HEK293 (cell line): ENCODE measurements at regions not wholly inside any gene's neighbourhood (a gene's known extent, or its start where the extent isn't known, plus 50 kb on each side); places are given as distances from the start of the nearest gene placed in this dataset.

Experiments
- CTCF ChIA-PET: fragments of 350-600 bp; formaldehyde crosslinking; extraction: SDS; loops from one replicate; lab custom pipeline; 2021; ENCODE audit warnings: antibody characterized with exemption; lab: Yijun Ruan, JAX
- POLR2A ChIA-PET: fragments of 300-600 bp; formaldehyde crosslinking; extraction: SDS; loops from one replicate; lab custom pipeline; 2020; ENCODE audit warnings: antibody characterized with exemption, inconsistent platforms; lab: Yijun Ruan, JAX
- H3K27ac ChIP-seq: fragments of 200-500 bp; sonication (Bioruptor generic); 2 replicates; pipeline ENCODE4 v1.5.1; 2014; ENCODE audit warnings: low read depth, low read length, control low read depth, inconsistent platforms; ENCODE audit errors: extremely low read depth
- H3K36me3 ChIP-seq, 2 experiments: fragments of 200-500 bp in 1 of 2; sonication (Bioruptor generic) in 1 of 2; 1 replicate in 1 of 2; 2 replicates in 1 of 2; pipeline ENCODE4 v1.5.1; 2014 to 2017; ENCODE audit warnings: inconsistent platforms in 2 of 2, low read length in 2 of 2; ENCODE audit not compliant: control insufficient read depth in 2 of 2, insufficient read depth in 1 of 2
- H3K4me1 ChIP-seq: fragments of 200-500 bp; sonication (Bioruptor generic); 2 replicates; pipeline ENCODE4 v1.5.1; 2014; ENCODE audit warnings: mild to moderate bottlenecking, low read length, inconsistent platforms; ENCODE audit not compliant: control insufficient read depth, insufficient read depth
- H3K4me3 ChIP-seq: 2 replicates; pipeline ENCODE4 v1.5.1; 2011; ENCODE audit warnings: low read depth, mild to moderate bottlenecking, control low read depth, low read length, moderate library complexity
- H3K9me3 ChIP-seq: fragments of 200-500 bp; sonication (Bioruptor generic); 2 replicates; pipeline ENCODE4 v1.5.1; 2014; ENCODE audit warnings: low read depth, low read length, inconsistent platforms; ENCODE audit not compliant: control insufficient read depth, insufficient read depth
- EGR2 ChIP-seq: fragments of 450-650 bp; formaldehyde crosslinking; IDR thresholded peaks from 2 replicates; pipeline ENCODE4 v1.5.1; 2016; ENCODE audit warnings: low read depth, missing biosample characterization, missing genetic modification characterization
- HOXC10 ChIP-seq: sonication (generic); formaldehyde crosslinking; IDR thresholded peaks from 2 replicates; pipeline ENCODE4 v1.8.1; 2023; ENCODE audit warnings: mild to moderate bottlenecking, missing genetic modification reagents
- MEIS1 ChIP-seq: sonication (generic); formaldehyde crosslinking; IDR thresholded peaks from 2 replicates; pipeline ENCODE4 v1.8.1; 2022; ENCODE audit warnings: missing genetic modification reagents, mild to moderate bottlenecking, borderline replicate concordance
- OVOL3 ChIP-seq: fragments of 450-650 bp; formaldehyde crosslinking; IDR thresholded peaks from 2 replicates; pipeline ENCODE4 v1.5.1; 2016; ENCODE audit warnings: missing biosample characterization, missing genetic modification characterization
- PBX3 ChIP-seq: sonication (generic); formaldehyde crosslinking; IDR thresholded peaks from 2 replicates; pipeline ENCODE4 v1.8.1; 2022; ENCODE audit warnings: mild to moderate bottlenecking, moderate library complexity, missing genetic modification reagents
- YY2 ChIP-seq: fragments of 450-650 bp; formaldehyde crosslinking; IDR thresholded peaks from 2 replicates; pipeline ENCODE4 v1.5.1; 2016; ENCODE audit warnings: missing biosample characterization, missing genetic modification characterization
- ZBTB1 ChIP-seq: fragments of 450-650 bp; formaldehyde crosslinking; IDR thresholded peaks from 2 replicates; pipeline ENCODE4 v1.5.1; 2016; ENCODE audit warnings: missing biosample characterization, missing genetic modification characterization
- ZBTB20 ChIP-seq: fragments of 450-650 bp; formaldehyde crosslinking; IDR thresholded peaks from 2 replicates; pipeline ENCODE4 v1.5.1; 2016; ENCODE audit warnings: missing biosample characterization, missing genetic modification characterization
- ZNF114 ChIP-seq: fragments of 450-650 bp; formaldehyde crosslinking; IDR thresholded peaks from 2 replicates; pipeline ENCODE4 v1.5.0; 2017; ENCODE audit warnings: missing biosample characterization, missing genetic modification characterization
- ZNF133 ChIP-seq: fragments of 450-650 bp; formaldehyde crosslinking; IDR thresholded peaks from 2 replicates; pipeline ENCODE4 v1.5.1; 2016; ENCODE audit warnings: missing biosample characterization, missing genetic modification characterization
- ZNF157 ChIP-seq: fragments of 450-650 bp; formaldehyde crosslinking; IDR thresholded peaks from 2 replicates; pipeline ENCODE4 v1.5.1; 2016; ENCODE audit warnings: missing biosample characterization, missing genetic modification characterization
- ZNF221 ChIP-seq: fragments of 450-650 bp; formaldehyde crosslinking; IDR thresholded peaks from 2 replicates; pipeline ENCODE4 v1.5.1; 2017; ENCODE audit warnings: missing biosample characterization, missing genetic modification characterization, borderline replicate concordance
- ZNF391 ChIP-seq: fragments of 450-650 bp; formaldehyde crosslinking; IDR thresholded peaks from 2 replicates; pipeline ENCODE4 v1.5.1; 2016; ENCODE audit warnings: low read depth, missing biosample characterization, missing genetic modification characterization, borderline replicate concordance
- ZNF404 ChIP-seq: fragments of 450-650 bp; formaldehyde crosslinking; IDR thresholded peaks from 2 replicates; pipeline ENCODE4 v1.5.1; 2017; ENCODE audit warnings: missing biosample characterization, missing genetic modification characterization
- ZNF449 ChIP-seq: fragments of 450-650 bp; formaldehyde crosslinking; IDR thresholded peaks from 2 replicates; pipeline ENCODE4 v1.5.1; 2017; ENCODE audit warnings: missing biosample characterization, mild to moderate bottlenecking, missing genetic modification characterization, moderate library complexity
- ZNF518A ChIP-seq: fragments of 450-650 bp; formaldehyde crosslinking; conservative IDR thresholded peaks from 2 replicates; pipeline ENCODE4 v1.5.1; 2016; ENCODE audit warnings: low read depth, missing biosample characterization, missing genetic modification characterization
- ZNF521 ChIP-seq: fragments of 450-650 bp; formaldehyde crosslinking; IDR thresholded peaks from 2 replicates; pipeline ENCODE4 v1.5.1; 2017; ENCODE audit warnings: missing biosample characterization, mild to moderate bottlenecking, missing genetic modification characterization
- ZNF549 ChIP-seq: fragments of 450-650 bp; IDR thresholded peaks from 2 replicates; pipeline ENCODE4 v1.5.1; 2018; ENCODE audit warnings: missing biosample characterization, missing genetic modification characterization, mild to moderate bottlenecking, inconsistent platforms, moderate library complexity
- ZNF580 ChIP-seq: fragments of 450-650 bp; formaldehyde crosslinking; IDR thresholded peaks from 2 replicates; pipeline ENCODE4 v1.5.1; 2016; ENCODE audit warnings: missing biosample characterization, missing genetic modification characterization
- ZNF623 ChIP-seq: fragments of 450-650 bp; formaldehyde crosslinking; IDR thresholded peaks from 2 replicates; pipeline ENCODE4 v1.5.1; 2016; ENCODE audit warnings: missing biosample characterization, missing genetic modification characterization
- ZNF645 ChIP-seq: fragments of 450-650 bp; formaldehyde crosslinking; IDR thresholded peaks from 2 replicates; pipeline ENCODE4; 2016; ENCODE audit warnings: missing biosample characterization, missing genetic modification characterization
- ZNF664 ChIP-seq: fragments of 450-650 bp; formaldehyde crosslinking; IDR thresholded peaks from 2 replicates; pipeline ENCODE4 v1.5.1; 2016; ENCODE audit warnings: missing biosample characterization, missing genetic modification characterization
- ZNF76 ChIP-seq: fragments of 450-650 bp; formaldehyde crosslinking; IDR thresholded peaks from 2 replicates; pipeline ENCODE4; 2016; ENCODE audit warnings: low read depth, missing biosample characterization, missing genetic modification characterization, borderline replicate concordance
- ZNF777 ChIP-seq: fragments of 450-650 bp; formaldehyde crosslinking; IDR thresholded peaks from 2 replicates; pipeline ENCODE4 v1.5.1; 2017; ENCODE audit warnings: missing biosample characterization, missing genetic modification characterization, borderline replicate concordance
- ZSCAN4 ChIP-seq: fragments of 450-650 bp; formaldehyde crosslinking; IDR thresholded peaks from 2 replicates; pipeline ENCODE4 v1.5.1; 2017; ENCODE audit warnings: missing biosample characterization, missing genetic modification characterization

GRCh38 chr4:134665429-134665828, 463.8 kb upstream of the PABPC4L start (continued):
- TF ChIP-seq ZNF623 (tag by site-specific recombination): no peak
- no peak for TF ChIP-seq ZNF221
- no peak for TF ChIP-seq YY2 (tag by site-specific recombination)
- no peak for TF ChIP-seq ZNF518A (tag by site-specific recombination)
- no peak for TF ChIP-seq ZNF645 (tag by site-specific recombination)
- no peak for TF ChIP-seq OVOL3
- no peak for TF ChIP-seq ZNF133
- no peak for TF ChIP-seq ZNF664

GRCh38 chr4:134663742-134664141, 462.2 kb upstream of the PABPC4L start:
- H3K27ac ChIP-seq: no peak overlapping the region
- CTCF ChIA-PET: no interaction called here
- no peaks in the 10 kb centered on the region for H3K9me3 ChIP-seq
- H3K4me1 ChIP-seq: no peaks in the 10 kb centered on the region
- TF ChIP-seq ZNF449 (tag by site-specific recombination): no peak
- no peak for TF ChIP-seq ZBTB20 (tag by site-specific recombination)
- no peak for TF ChIP-seq ZNF114 (tag by site-specific recombination)
- no peak for TF ChIP-seq ZNF76 (tag by site-specific recombination)
- TF ChIP-seq ZNF549 (tag by site-specific recombination): no peak
- TF ChIP-seq ZNF580 (tag by site-specific recombination): no peak
- no peak for TF ChIP-seq ZNF404
- TF ChIP-seq ZNF391 (tag by site-specific recombination): no peak
- TF ChIP-seq HOXC10: no peak
- no peak for TF ChIP-seq ZBTB1
- TF ChIP-seq MEIS1: no peak
- no peak for TF ChIP-seq ZNF777
- no peak for TF ChIP-seq ZNF157 (tag by site-specific recombination)
- TF ChIP-seq EGR2 (tag by site-specific recombination): no peak
- TF ChIP-seq ZNF521 (tag by site-specific recombination): no peak
- TF ChIP-seq PBX3: no peak
- TF ChIP-seq ZSCAN4 (tag by site-specific recombination): no peak
- TF ChIP-seq, all 188 proteins: peak for 0
- no peak overlapping the region for H3K4me3 ChIP-seq
- POLR2A ChIA-PET: no interaction called here
- no peaks in the 10 kb centered on the region for H3K36me3 ChIP-seq
